Suprapubic skin (tissue), 3 donors: ENCODE measurements at regions not wholly inside any gene's neighbourhood (a gene's known extent, or its start where the extent isn't known, plus 50 kb on each side); places are given as distances from the start of the nearest gene placed in this dataset.

ENCODE experiments used
- CTCF ChIP-seq, 2 donors: fragments of 200-600 bp in 1 of 2; fragments of 450-650 bp in 1 of 2; sonication (generic) in 1 of 2; IDR thresholded peaks; one replicate each; pipeline ENCODE4 v1.5.1; 2016 to 2019; ENCODE audit warnings: antibody characterized with exemption in 2 of 2, mild to moderate bottlenecking in 1 of 2, moderate library complexity in 1 of 2
- POLR2AphosphoS5 ChIP-seq, 3 donors: sonication (generic); formaldehyde crosslinking; IDR thresholded peaks; one replicate each; pipeline ENCODE4 v1.6.1; 2017; ENCODE audit warnings: antibody characterized with exemption in 3 of 3

- TF ChIP-seq POLR2AphosphoS5 (IDR thresholded peaks at IDR 0.05), result no peak
- TF ChIP-seq CTCF (IDR thresholded peaks at IDR 0.05), result no peak
Measured at GRCh38 chr4:75118739-75119138, 185.8 kb downstream of the PARM1 start.
